ENCODE measurements at regions not wholly inside any gene's neighbourhood (a gene's known extent, or its start where the extent isn't known, plus 50 kb on each side); places are given as distances from the start of the nearest gene placed in this dataset.

GRCh38 chr10:4169448-4169847 lies 384.4 kb upstream of the KLF6 start:
- H3K27me3 ChIP-seq (ENCODE audit: control insufficient read depth, insufficient read depth, low read length): no peaks in the 10 kb centered on the region
- H3K36me3 ChIP-seq (ENCODE audit: control insufficient read depth, insufficient read depth, low read length): no peaks in the 10 kb centered on the region
- DNase-seq (ENCODE audit: low read depth, low spot score): no peak
- H3K4me1 ChIP-seq (ENCODE audit: control insufficient read depth, insufficient read depth, low read length): no peaks in the 10 kb centered on the region
- TF ChIP-seq CTCF (IDR thresholded peaks at IDR 0.05): no peak
- TF ChIP-seq POLR2AphosphoS5 (IDR thresholded peaks at IDR 0.05; ENCODE audit: low read depth, low read length): no peak
- TF ChIP-seq TCF7L2 (IDR thresholded peaks at IDR 0.05; ENCODE audit: low read depth, low read length): no peak
- TF ChIP-seq, protein P1, sequence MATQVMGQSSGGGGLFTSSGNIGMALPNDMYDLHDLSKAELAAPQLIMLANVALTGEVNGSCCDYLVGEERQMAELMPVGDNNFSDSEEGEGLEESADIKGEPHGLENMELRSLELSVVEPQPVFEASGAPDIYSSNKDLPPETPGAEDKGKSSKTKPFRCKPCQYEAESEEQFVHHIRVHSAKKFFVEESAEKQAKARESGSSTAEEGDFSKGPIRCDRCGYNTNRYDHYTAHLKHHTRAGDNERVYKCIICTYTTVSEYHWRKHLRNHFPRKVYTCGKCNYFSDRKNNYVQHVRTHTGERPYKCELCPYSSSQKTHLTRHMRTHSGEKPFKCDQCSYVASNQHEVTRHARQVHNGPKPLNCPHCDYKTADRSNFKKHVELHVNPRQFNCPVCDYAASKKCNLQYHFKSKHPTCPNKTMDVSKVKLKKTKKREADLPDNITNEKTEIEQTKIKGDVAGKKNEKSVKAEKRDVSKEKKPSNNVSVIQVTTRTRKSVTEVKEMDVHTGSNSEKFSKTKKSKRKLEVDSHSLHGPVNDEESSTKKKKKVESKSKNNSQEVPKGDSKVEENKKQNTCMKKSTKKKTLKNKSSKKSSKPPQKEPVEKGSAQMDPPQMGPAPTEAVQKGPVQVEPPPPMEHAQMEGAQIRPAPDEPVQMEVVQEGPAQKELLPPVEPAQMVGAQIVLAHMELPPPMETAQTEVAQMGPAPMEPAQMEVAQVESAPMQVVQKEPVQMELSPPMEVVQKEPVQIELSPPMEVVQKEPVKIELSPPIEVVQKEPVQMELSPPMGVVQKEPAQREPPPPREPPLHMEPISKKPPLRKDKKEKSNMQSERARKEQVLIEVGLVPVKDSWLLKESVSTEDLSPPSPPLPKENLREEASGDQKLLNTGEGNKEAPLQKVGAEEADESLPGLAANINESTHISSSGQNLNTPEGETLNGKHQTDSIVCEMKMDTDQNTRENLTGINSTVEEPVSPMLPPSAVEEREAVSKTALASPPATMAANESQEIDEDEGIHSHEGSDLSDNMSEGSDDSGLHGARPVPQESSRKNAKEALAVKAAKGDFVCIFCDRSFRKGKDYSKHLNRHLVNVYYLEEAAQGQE (IDR thresholded peaks at IDR 0.05; ENCODE audit: insufficient read depth in 1 of 2, low read depth in 2 of 2, low read length in 1 of 2): no peak
- no peak for TF ChIP-seq SIN3A (IDR thresholded peaks at IDR 0.05; ENCODE audit: borderline replicate concordance, insufficient read depth, low read depth, low read length)
- POLR2A ChIA-PET: interaction anchor here (0.6 kb wide), 1 partner anchor 357 kb away, joined by 5 read pairs; no protein-coding TSS in a partner anchor
- CTCF ChIA-PET: no interaction called here
- H3K27ac ChIP-seq (ENCODE audit: low read length): no peak overlapping the region
- no peak for ATAC-seq
- no peak overlapping the region for H3K4me3 ChIP-seq (ENCODE audit: low read depth in 2 of 2, low read length in 2 of 2)
- intact Hi-C loops (cut with micrococcal nuclease; ENCODE audit: unreplicated experiment) (no loop called here), in situ Hi-C loops (cut with HindIII; ENCODE audit: low pct_unique_long_range_greater_than_20kb, low sequenced_read_pairs) (no loop called here)
- no TSS peak for BruUV-seq (replicated peaks)
- H3K9me3 ChIP-seq (ENCODE audit: control insufficient read depth, insufficient read depth, low read depth, low read length): peaks cover 9% of the 10 kb centered on the region; the same call in 1 of the 2 replicates

GRCh38 chr10:4167216-4167615 lies 382.2 kb upstream of the KLF6 start:
- ATAC-seq: no peak
- Histone ChIP-seq H3K36me3 (ENCODE audit: control insufficient read depth, insufficient read depth, low read length) (no peaks in the 10 kb centered on the region), H3K27ac (ENCODE audit: low read length) (peak overlapping the region; percentile 29; the same call in 1 of the 2 replicates), H3K9me3 (ENCODE audit: control insufficient read depth, insufficient read depth, low read depth, low read length) (no peaks in the 10 kb centered on the region), H3K4me1 (ENCODE audit: control insufficient read depth, insufficient read depth, low read length) (no peaks in the 10 kb centered on the region), H3K27me3 (ENCODE audit: control insufficient read depth, insufficient read depth, low read length) (no peaks in the 10 kb centered on the region), H3K4me3 (ENCODE audit: low read depth in 2 of 2, low read length in 2 of 2) (no peak overlapping the region)
- in situ Hi-C loops (cut with HindIII; ENCODE audit: low pct_unique_long_range_greater_than_20kb, low sequenced_read_pairs): no loop called here
- BruUV-seq (replicated peaks): no TSS peak
- DNase-seq (ENCODE audit: low read depth, low spot score): no peak
- POLR2A ChIA-PET: no interaction called here
- intact Hi-C loops (cut with micrococcal nuclease; ENCODE audit: unreplicated experiment): no loop called here
- CTCF ChIA-PET: no interaction called here
- TF ChIP-seq TCF7L2 (IDR thresholded peaks at IDR 0.05; ENCODE audit: low read depth, low read length): no peak
- TF ChIP-seq CTCF (IDR thresholded peaks at IDR 0.05): no peak
- no peak for TF ChIP-seq POLR2AphosphoS5 (IDR thresholded peaks at IDR 0.05; ENCODE audit: low read depth, low read length)
- TF ChIP-seq SIN3A (IDR thresholded peaks at IDR 0.05; ENCODE audit: borderline replicate concordance, insufficient read depth, low read depth, low read length): no peak
- TF ChIP-seq, protein P1 (IDR thresholded peaks at IDR 0.05; ENCODE audit: insufficient read depth in 1 of 2, low read depth in 2 of 2, low read length in 1 of 2): no peak

All from Panc1 (cell line).